Upper lobe of left lung (tissue), 6 donors: ENCODE measurements at regions not wholly inside any gene's neighbourhood (a gene's known extent, or its start where the extent isn't known, plus 50 kb on each side); places are given as distances from the start of the nearest gene placed in this dataset.

Experiments used
- ATAC-seq, 2 donors: fragments of 200-7000 bp; cut with Tn5 transposase; one replicate each; pipeline ENCODE4 v1.9.1; 2022; ENCODE audit warnings: mild to moderate bottlenecking in 2 of 2, moderate library complexity in 2 of 2; ENCODE audit not compliant: low FRiP score in 2 of 2
- DNase-seq, 2 donors: peaks; one replicate each; pipeline ENCODE4 v3.0.0-alpha.2; 2019 to 2020
- H3K27ac ChIP-seq, 4 donors: fragments of 200-600 bp; sonication (generic); one replicate each; pipeline ENCODE4 v1.5.1; 2016 to 2019
- H3K27me3 ChIP-seq, 4 donors: fragments of 200-600 bp; sonication (generic); one replicate each; pipeline ENCODE4 v1.5.1; 2017 to 2019
- H3K36me3 ChIP-seq, 4 donors: fragments of 200-600 bp; sonication (generic); one replicate each; pipeline ENCODE4 v1.5.1; 2016 to 2019
- H3K4me1 ChIP-seq, 4 donors: fragments of 200-600 bp; sonication (generic); one replicate each; pipeline ENCODE4 v1.5.1; 2018 to 2019
- H3K4me3 ChIP-seq, 4 donors: fragments of 200-600 bp; sonication (generic); one replicate each; pipeline ENCODE4 v1.5.1; 2017 to 2019; ENCODE audit warnings: mild to moderate bottlenecking in 2 of 4, moderate library complexity in 1 of 4
- H3K9me3 ChIP-seq, 4 donors: fragments of 200-600 bp; sonication (generic); one replicate each; pipeline ENCODE4 v1.5.1; 2018 to 2019
- CTCF ChIP-seq, 6 experiments: fragments of 450-650 bp in 4 of 6; fragments of 200-600 bp in 2 of 6; sonication (generic) in 2 of 6; IDR thresholded peaks; one replicate each; pipeline ENCODE4 v1.5.1; 2016 to 2019; ENCODE audit warnings: antibody characterized with exemption in 6 of 6
- EP300 ChIP-seq, 4 donors: sonication (generic); formaldehyde crosslinking; IDR thresholded peaks; one replicate each; pipeline ENCODE4 v1.5.1; 2017; ENCODE audit warnings: antibody characterized with exemption in 4 of 4, control low read depth in 2 of 4
- POLR2A ChIP-seq, 4 donors: fragments of 450-650 bp; IDR thresholded peaks; one replicate each; pipeline ENCODE4 v1.5.1; 2016 to 2017; ENCODE audit warnings: antibody characterized with exemption in 4 of 4, mild to moderate bottlenecking in 2 of 4
- POLR2AphosphoS5 ChIP-seq, 2 donors: sonication (generic); formaldehyde crosslinking; IDR thresholded peaks; one replicate each; pipeline ENCODE4 v1.5.1; 2017; ENCODE audit warnings: antibody characterized with exemption in 2 of 2
- WGBS, 2 donors: methylation state at CpG; one replicate each; pipeline ENCODE4 v1.1.5; 2017 to 2018; 5-methylcytosine and 5-hydroxymethylcytosine counted together
- donor health status: DM: no; HTN: no; CAD: no; lungs with moderate emphysema.
- donor health status: DM: no; HTN: yes; CAD: no; lungs with severe emphysema.

- 94 to 100% methylated on average over 1 of the region's 1 CpG for WGBS, 2 donors
- DNase-seq (no peak), ATAC-seq (no peak)
- H3K4me3 ChIP-seq, result no peak overlapping the region
- no peaks in the 10 kb centered on the region for H3K36me3 ChIP-seq
- no peaks in the 10 kb centered on the region for H3K27me3 ChIP-seq
- no peak overlapping the region for H3K27ac ChIP-seq
- TF ChIP-seq CTCF (IDR thresholded peaks at IDR 0.05), result no peak
- TF ChIP-seq POLR2AphosphoS5 (IDR thresholded peaks at IDR 0.05), result no peak
- no peak for TF ChIP-seq EP300 (IDR thresholded peaks at IDR 0.05)
- H3K4me1 ChIP-seq, result peaks cover 4 to 10% (median 5%) of the 10 kb centered on the region in 4 donors
- no peaks in the 10 kb centered on the region for H3K9me3 ChIP-seq
These were observed 79.0 kb upstream of the JUN start for GRCh38 chr1:58862728-58863385.

GRCh38 chr1:58864654-58865053, 80.8 kb upstream of the JUN start:
- Histone ChIP-seq H3K36me3 (no peaks in the 10 kb centered on the region), H3K9me3 (no peaks in the 10 kb centered on the region), H3K4me3 (no peak overlapping the region), H3K27ac (no peak overlapping the region), H3K27me3 (no peaks in the 10 kb centered on the region), H3K4me1 (no peaks in the 10 kb centered on the region)
- 88 to 92% methylated on average over 2 of the region's 2 CpGs for WGBS, 2 donors
- TF ChIP-seq CTCF (IDR thresholded peaks at IDR 0.05), result no peak
- no peak for TF ChIP-seq POLR2A (IDR thresholded peaks at IDR 0.05)
- no peak for TF ChIP-seq EP300 (IDR thresholded peaks at IDR 0.05)
- TF ChIP-seq POLR2AphosphoS5 (IDR thresholded peaks at IDR 0.05), result no peak
- no peak for ATAC-seq
- DNase-seq, result no peak

GRCh38 chr1:58866578-58866977, 82.7 kb upstream of the JUN start:
- H3K27ac ChIP-seq, result no peak overlapping the region
- no peaks in the 10 kb centered on the region for H3K9me3 ChIP-seq
- no peak for DNase-seq
- H3K27me3 ChIP-seq, result no peaks in the 10 kb centered on the region
- WGBS, 2 donors, result 91 to 94% methylated on average over 2 of the region's 2 CpGs
- TF ChIP-seq EP300 (IDR thresholded peaks at IDR 0.05) (no peak), POLR2A (IDR thresholded peaks at IDR 0.05) (no peak), CTCF (IDR thresholded peaks at IDR 0.05) (no peak), POLR2AphosphoS5 (IDR thresholded peaks at IDR 0.05) (no peak)
- ATAC-seq, result no peak
- no peaks in the 10 kb centered on the region for H3K36me3 ChIP-seq
- H3K4me3 ChIP-seq, result no peak overlapping the region
- no peaks in the 10 kb centered on the region for H3K4me1 ChIP-seq

- no peaks in the 10 kb centered on the region for H3K36me3 ChIP-seq
- ATAC-seq (no peak), DNase-seq (no peak)
- no peak overlapping the region for H3K4me3 ChIP-seq
- H3K9me3 ChIP-seq, result no peaks in the 10 kb centered on the region
- peaks cover 7 to 13% (median 9%) of the 10 kb centered on the region in 4 donors for H3K4me1 ChIP-seq
- WGBS, 2 donors, result 95 to 96% methylated on average over 3 of the region's 3 CpGs
- no peak overlapping the region for H3K27ac ChIP-seq
- TF ChIP-seq CTCF (IDR thresholded peaks at IDR 0.05) (no peak), POLR2AphosphoS5 (IDR thresholded peaks at IDR 0.05) (no peak), POLR2A (IDR thresholded peaks at IDR 0.05) (no peak), EP300 (IDR thresholded peaks at IDR 0.05) (no peak)
- no peaks in the 10 kb centered on the region for H3K27me3 ChIP-seq
These were observed 85.9 kb upstream of the JUN start for GRCh38 chr1:58869638-58870297.

GRCh38 chr1:58870298-58870676, 86.4 kb upstream of the JUN start:
- Histone ChIP-seq H3K4me1 (peaks cover 12 to 16% (median 13%) of the 10 kb centered on the region in 4 donors), H3K9me3 (no peaks in the 10 kb centered on the region), H3K4me3 (no peak overlapping the region), H3K27me3 (no peaks in the 10 kb centered on the region), H3K36me3 (no peaks in the 10 kb centered on the region), H3K27ac (no peak overlapping the region)
- TF ChIP-seq POLR2AphosphoS5 (IDR thresholded peaks at IDR 0.05), result no peak
- TF ChIP-seq CTCF (IDR thresholded peaks at IDR 0.05), result no peak
- no peak for TF ChIP-seq POLR2A (IDR thresholded peaks at IDR 0.05)
- no peak for TF ChIP-seq EP300 (IDR thresholded peaks at IDR 0.05)
- WGBS, 2 donors, result 51 to 72% methylated on average over 2 of the region's 2 CpGs
- ATAC-seq (no peak), DNase-seq (no peak)
